ELR (cell line): ENCODE measurements at regions not wholly inside any gene's neighbourhood (a gene's known extent, or its start where the extent isn't known, plus 50 kb on each side); places are given as distances from the start of the nearest gene placed in this dataset.

Source experiments
- DNase-seq: peaks from one replicate; pipeline ENCODE4 v3.0.0-alpha.2; 2015; ENCODE audit warnings: low read depth

DNA sequence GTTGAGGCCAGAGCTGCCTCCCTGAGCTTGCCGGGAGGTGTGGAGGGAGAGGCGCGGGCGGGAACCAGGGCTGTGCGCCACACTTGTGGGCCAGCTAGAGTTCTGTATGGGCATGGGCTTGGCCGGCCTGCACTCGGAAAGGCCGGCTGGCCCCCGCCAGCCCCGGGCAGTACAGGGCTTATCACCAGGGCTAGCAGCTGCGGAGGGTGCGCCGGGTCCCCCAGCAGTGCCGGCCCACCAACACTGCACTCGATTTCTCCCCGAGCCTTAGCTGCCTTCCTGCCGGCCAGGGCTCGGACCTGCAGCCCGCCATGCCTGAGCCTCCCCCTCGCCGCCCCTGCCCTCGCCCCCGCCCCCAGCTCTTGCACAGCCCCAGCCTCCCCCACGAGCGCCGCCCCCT is 472.7 kb downstream of the TFAP2A start:
- no peak for DNase-seq

DNA sequence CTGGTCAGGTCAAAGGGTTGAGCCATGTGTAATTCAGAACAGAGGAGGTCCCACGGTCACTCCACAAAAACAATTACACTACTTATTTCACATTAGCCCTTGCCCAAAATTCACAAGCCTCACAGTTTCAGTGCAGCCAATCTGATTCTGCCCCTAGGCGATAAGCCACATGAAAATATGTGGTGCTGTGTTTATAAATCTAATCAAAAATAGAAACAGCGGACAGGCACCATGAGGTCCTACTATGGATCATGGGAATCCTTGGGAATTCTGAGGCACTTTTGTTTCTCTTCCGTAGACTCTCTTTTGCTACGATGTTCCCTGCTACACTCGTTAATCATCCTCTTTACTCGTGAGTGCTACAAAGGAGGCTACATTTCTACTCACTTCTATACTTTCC is 476.1 kb downstream of the TFAP2A start:
- no peak for DNase-seq

DNA sequence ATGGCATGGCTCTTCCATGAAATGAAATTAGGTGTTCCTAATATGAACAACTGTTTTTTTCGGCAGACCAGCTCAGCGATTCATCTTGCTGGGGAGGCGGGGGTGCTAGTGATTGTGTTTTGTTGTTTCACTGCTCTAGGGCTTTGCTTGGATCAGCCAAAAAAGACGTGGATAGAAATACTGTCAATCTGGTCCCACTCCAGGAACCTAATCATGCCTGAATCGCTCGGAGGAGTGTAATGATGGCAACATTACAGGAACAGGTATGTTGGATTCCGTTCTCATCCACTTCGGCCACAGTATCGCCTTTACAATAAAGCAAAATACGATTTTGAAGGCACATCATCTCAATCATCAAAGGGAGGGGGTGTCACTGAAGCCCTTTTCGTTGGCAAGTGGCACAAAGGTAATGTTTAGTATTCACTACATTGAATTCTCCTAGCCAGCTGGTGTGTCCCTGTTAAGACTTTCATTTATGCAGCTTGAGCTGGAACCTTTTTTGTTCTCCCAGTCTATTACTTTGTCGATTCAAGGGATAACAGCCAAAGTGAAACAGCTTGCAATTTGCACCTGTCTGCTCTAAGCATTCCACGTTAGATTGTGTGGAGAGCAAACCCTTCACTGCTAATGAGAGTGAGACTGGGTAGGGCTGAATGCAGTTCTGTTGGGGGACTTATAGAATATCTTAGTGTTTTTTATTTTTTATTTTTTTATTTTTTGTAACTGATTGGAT is 477.7 kb downstream of the TFAP2A start:
- DNase-seq = no peak

DNA sequence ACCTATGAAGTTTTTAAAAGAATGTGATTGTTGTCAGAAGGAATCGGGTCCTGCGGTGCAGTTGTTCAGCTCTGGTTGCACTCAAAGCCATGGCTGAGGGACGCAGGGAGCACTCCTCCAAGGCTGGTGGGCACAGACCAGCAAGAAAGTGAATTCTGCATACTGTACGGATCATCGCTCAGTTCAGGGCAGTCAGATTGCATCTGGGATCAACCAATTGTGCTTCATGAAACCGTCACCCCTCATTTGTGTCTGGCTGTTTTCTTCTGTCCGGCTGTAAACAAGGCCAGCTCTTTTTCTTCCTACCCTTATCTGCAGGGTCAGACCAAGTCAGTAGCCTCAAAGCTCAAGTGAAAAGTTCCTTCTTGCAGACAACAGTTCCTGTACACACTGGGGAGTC is 478.3 kb downstream of the TFAP2A start:
- no peak for DNase-seq

DNA sequence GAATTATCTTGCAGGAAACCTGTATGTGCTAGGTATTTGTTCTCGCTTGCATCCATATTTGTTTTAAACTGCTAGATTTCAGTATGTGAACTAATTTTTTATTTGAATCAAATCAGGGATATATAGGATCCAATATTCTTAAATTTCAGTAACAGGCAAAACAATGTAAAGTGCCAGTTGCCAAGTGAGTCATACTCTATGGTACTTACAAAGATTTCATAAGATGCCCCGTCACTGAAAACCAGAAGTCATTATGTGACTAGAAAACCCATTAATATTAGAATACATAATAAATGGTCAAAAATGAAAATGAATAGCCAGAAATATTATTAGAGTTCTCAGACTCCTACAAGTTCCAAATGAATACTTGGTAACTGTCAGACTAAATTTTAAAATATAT is 481.2 kb downstream of the TFAP2A start:
- DNase-seq = peak; percentile 49

DNA sequence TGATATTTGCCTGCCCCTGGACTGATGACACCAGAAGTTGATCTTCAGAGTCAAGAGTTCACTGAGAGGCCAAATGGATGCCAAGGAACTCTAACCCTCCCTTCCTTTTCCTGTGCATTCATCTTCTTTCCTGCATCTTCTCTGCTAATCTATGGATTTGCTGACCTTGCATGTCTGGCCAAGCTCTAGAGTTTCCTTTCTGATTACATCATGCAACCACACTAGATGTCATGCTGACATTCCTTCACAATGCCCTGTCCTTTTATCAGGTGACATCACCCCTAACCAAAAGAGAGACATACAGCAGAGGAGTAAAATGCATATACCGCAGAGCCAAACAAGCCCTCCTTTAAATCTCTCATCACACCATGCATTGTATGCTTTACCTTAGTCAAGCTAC is 487.6 kb downstream of the TFAP2A start:
- peak; percentile 36 for DNase-seq

DNA sequence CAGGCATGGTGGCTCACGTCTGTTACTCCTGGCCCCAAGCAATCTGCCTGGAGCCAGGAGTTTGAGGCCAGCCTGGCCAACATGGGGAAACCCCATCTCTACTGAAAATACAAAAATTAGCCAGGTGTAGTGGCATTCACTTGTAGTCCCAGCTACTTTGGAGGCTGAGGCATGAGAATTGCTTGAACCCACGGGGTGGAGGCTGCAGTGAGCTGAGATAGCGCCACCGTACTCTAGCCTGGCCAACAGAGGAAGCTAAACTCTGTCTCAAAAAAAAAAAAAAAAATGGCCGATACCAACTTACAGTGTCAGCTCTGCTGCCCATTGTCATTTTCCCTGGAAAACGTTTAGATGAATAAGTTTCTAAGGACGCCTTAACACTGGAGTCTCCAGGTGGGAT is 489.9 kb downstream of the TFAP2A start:
- no peak for DNase-seq

DNA sequence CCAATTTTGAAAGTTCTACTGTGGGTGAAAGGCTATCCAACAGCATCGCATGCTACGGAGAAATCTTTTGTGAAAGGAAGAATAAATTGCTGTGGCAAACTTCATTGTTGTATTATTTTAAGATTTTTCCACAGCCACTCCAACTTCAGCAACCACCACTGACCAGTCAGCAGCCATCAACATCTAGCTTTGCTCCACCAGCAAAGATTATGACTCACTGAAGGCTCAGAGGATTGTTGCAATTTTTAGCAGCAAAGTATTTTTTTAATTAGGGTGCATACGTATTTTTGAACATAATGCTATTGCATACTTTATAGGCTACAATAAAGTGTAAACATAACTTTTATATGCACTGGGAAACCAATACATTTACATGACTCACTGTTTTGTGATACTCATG is 493.5 kb downstream of the TFAP2A start:
- peak; percentile 17 for DNase-seq

DNA sequence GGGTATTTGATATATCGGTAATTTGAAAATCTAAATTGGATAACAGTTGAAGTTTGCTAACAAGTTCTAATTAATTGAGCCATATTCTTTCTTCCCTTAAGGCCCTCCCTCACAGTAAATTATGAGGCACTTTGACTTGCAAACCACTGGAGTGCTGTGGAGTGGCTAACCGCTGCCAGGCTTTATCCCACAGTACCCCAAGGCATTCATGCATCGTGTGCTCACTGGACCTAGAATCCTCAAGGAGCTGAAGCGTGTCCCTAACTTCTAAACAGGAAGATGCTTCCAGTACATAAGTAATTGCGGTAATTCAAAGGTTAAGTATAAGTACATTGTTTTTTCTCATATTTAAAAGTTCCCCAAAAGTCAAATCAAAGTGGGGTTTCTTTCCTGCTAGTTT is 499.9 kb downstream of the TFAP2A start:
- DNase-seq = no peak

DNA sequence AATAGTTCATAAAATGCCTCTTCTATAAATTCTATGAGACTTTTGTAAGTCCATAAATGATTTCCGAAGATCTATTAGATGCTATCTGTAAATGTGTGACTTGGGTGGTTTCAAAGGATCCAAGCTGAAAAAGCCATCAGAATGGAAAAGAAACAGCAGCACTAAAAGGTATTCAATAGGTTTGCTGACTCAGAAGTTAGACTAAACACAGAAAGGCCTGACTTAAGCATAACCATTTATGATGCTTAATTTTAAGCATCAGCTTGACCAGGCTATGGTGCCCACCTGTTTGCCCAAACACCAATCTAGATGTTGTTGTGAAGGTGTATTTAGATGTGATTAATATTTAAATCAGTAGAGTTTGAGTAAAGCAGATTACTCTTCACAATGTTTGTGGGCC is 513.5 kb downstream of the TFAP2A start:
- DNase-seq = no peak

DNA sequence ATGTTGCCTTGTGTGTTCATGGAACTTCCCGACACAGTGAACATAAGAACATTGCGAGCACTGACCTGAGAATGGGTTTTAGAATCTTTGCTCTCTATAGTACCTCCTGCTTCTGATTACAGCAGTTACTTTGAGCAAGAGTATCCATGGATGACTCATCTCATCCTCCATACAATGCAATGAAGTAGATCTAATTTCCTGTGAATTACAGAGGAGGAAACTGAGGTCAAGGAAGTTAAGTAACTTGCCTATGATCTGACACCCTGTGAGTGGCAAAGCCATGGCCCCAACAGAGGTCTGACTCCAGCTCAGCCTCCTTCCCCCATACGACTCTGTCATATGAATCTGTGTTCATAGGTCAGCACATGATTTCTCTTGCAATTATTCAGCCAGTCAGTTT is 518.1 kb downstream of the TFAP2A start:
- peak; percentile 9 for DNase-seq

DNA sequence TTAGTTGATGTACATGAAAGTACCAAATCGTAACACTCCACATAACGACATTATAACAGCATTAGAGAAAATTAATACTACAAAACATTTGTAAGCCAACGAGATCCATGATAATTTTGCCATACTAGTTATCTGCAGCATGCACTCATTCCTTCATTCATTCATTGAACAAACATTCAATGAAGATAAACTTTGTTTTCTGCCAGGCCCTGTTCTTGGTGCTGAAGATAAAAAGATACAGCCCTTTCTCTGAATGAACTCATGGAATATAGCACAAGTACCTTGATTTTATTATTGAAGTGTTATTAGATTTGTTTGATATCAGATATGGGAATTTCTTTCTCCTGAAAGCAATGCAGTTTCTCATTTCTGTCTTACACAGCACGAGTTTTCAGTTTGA is 524.0 kb downstream of the TFAP2A start:
- DNase-seq = no peak

DNA sequence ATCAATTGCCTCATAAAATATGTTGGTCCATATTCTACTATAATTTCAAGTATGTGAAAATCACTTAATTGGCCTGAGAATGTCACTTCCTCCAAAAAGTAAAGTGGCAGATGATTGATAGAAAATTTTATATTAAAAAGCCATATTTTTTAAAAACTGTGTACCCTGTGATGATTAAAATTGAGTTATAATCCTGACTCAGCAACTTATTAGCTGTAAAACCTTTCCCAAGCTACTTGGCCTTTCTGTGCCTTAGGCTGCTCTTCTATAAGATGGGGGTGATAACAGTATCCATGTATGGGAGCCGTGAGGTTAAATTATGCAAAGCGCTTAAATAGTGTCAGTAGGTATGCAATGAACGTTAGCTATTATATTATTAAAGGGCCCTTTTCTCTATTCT is 524.4 kb downstream of the TFAP2A start:
- no peak for DNase-seq

DNA sequence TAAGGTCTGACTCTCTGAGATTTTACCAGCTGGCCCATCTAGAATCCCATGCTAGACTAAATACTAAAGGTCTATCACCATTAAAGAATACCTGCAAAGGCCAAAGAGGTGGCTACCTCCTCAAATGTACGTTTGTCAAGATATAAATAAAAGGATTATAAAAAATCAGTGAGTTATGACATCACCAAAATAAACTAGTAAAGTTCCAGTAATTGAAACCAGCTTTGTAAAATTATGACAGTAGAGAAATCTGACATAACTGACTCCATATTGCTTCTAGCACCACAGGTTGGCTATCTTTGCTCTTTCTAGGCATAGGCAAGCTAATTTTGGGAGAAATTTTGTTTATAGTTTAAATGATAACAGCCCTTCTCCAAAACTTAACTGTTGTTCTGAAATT is 536.3 kb downstream of the TFAP2A start:
- DNase-seq = no peak

DNA sequence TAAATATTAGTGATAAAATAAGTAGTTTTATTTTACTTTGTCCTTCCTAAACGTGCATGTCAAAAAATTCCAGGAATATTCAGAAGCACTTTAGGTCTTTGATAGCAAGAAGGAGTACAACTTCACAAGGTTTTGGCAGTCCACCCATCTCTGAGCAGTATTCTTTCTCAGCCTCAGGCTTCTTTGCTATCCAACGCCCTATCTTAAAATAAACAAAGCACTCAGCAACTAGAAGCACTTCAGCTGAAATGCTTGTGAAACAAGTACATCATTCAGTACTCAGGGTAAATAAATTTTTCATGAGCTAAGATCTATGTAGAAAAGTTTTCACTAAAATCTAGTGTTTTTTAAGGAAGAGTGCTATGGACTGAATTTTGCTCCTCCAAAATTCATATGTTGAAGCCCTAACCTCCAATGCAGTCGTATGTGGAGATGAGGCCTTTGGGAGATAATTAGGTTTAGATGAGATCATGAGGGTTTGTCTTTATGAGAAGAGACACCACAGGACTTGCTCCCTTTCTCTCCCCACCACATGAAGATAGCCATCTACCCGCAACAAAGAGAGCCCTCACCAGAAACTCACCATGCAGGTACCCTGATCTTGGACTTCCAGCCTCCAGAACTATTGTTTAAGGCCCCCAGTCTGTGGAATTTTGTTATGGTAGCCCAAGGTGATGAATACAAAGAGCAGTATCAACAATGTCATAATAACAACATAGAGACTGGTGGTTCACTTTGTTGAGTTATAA is 539.1 kb downstream of the TFAP2A start:
- peak; percentile 8 for DNase-seq

DNA sequence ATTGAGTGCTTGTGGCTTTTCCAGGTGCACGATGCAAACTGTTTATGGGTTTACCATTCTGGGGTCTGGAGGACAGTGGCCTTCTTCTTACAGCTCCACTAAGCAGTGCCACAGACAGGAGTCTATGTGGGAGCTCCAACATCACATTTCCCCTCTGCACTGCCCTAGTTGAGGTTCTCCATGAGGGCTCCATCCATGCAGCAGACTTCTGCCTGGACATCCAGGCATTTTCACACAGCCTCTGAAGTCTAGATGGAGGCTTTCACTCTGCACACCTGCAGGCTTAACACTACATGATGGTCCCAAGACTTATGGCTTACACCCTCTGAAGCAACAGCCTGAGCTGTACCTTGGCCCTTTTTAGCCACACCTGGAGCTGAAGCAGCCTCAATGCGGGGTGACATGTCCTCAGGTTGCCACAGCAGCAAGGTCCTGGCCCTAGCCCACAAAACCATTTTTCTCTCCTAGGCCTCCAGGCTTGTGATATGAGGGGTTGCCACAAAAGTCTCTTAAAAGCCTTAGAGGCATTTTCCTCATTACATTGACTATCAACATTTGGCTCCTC is 552.2 kb downstream of the TFAP2A start:
- DNase-seq = no peak

DNA sequence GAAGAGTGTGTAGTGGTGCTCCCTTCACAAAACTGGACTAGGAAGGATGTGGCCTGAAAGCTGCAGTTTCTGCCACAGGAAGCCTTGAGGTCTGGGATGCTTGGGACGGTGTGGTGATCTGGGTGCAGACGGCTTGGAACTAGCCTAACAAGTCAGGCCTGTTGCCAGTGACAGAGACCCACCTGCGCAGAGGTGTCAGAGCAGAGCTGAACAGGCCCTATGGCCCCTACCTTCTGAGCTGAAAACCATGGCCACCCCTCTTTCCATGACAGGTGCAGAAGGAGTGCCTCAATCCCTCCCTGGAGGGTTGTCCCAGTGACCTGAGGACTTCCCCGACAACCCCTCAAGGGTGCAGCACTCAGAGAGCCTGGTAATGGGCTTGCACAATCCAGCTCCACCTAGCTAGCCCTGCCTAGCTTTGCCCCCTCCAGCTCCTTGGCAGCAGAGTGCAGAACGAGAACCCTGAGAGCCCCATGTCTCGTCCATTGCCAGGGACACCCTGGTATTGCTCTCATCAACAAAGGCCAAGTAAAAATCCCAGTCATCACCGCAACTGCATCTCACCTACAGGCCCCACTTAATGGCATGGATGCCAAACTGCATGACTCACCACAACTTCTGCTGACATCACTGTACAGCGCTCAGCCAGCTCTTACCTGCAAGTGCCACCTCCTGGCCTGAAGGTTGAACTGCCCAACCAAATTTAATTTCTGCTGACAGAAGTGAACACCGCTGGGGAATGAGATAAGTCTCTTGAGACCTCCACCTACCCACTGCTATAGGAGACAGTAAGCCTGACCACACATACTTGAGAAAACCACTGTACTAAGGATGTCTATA is 563.1 kb downstream of the TFAP2A start:
- peak; percentile 89 for DNase-seq

DNA sequence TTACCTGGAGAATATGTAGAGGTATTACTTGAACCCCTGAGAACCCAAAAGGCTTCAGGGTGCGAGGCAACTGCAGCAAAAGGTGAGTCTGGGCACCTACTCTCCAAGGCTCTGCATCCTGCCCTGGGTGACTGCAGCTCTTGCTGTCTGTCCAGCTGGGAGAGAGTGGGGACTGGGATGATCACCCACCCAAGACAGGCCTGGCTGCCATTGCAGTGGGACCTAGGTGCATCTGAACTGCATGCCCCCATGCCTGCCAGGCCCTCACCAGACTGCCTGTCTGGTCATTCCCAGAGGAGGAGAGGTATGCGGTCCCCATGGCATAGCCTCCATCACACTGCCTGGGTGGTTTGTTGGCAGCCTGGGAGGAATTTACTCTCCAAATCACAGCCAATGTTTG is 563.9 kb downstream of the TFAP2A start:
- no peak for DNase-seq

DNA sequence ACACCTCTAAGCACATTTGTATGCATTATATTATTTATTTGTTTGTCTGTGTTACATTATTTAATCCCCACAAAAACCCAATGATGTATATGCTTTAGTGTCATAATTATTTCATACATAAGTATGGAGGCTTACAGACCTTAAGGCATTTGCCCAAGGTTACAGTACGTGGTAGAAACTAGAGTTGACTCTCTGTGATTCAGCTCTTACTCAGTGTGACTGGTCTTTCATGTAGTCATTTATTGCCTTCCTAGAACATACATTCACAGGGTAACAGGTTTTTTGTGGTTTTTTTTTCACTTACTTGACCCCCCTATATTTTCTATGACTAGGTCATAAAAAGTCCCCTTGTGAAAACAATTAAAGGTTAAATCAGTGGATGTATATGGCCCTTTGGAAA is 566.8 kb downstream of the TFAP2A start:
- peak; percentile 91 for DNase-seq

DNA sequence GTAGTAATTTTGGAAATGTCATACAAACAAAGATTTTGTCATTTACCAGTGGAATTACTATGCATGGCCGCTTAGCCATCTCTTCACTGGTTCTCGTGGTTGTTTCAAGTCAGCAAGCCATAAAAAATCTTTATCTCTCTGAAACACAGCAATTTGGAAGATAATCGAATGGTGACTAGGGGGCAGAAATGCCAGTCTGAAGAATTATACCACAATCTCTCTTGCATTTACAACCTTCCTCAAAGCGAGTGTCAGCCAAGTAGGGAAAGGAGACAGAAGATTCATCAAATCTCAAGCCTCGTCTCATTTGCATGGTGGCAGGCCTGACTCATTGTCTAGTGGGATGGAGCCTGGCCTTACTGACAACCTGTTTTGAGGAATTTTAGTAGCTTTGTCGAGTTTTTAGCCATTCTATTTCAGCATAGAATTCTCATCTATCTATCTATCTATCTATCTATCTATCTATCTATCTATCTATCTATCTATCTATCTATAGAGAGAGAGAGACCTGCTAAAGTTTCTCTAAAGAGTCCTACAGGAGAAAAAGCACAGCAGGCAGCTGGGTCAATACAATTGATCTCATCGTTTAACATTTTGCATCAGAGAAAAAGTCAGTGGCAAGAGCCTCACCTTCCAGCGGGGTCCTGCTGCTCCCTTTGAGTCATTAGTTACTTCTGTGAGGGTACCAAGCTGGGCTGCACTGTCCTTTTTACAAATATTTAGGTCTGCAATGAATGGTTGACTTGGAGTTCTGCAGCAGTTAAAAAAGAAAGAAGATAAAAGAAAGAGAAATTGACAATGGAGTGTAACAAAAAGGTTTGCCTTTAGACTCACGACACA is 572.8 kb downstream of the TFAP2A start:
- no peak for DNase-seq

DNA sequence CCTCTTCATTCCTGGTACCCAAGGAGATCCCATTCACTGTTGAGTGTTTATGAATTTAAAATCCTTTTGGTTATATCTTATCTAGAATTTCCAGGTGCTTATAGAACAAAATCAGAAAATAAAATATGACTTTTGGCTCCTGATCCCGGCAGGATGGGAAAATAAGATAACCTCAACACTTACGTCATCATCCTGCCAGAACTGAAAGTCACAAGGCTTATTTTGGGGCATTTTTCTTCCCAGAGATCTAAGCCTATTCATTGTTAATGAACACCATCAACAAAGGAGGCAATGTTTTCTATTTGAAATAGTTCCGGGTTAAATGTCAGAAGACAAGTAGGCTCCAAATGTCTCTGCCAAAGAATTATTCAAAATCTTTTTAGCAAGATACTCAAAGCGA is 580.6 kb downstream of the TFAP2A start:
- no peak for DNase-seq

DNA sequence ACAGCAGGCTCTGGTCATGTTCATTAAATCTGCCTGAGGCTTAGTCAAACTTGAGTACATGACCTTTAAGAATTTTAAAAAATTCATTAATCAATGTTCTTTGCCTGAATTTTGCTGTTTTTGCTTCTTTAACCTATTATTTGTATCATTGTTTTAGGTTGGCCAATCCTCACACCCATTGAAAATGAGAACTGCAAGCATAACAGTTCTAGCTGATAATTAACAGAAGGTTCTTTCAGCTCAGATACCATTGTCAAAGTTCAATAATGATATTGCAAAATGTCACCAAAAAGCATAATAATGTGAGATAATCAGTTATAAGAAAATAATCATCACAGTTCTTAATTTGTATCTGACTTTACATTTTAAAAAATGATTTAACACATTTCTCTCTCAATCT is 583.1 kb downstream of the TFAP2A start:
- DNase-seq = no peak
